Keratinocyte (primary cell): ENCODE measurements at regions not wholly inside any gene's neighbourhood (a gene's known extent, or its start where the extent isn't known, plus 50 kb on each side); places are given as distances from the start of the nearest gene placed in this dataset.

Source experiments
- CTCF ChIP-seq, 3 experiments: IDR thresholded peaks in 1 of 3; conservative IDR thresholded peaks in 1 of 3; optimal IDR thresholded peaks in 1 of 3; 2 replicates in 2 of 3; 3 replicates in 1 of 3; pipeline versions ENCODE3 to v1.5.1; 2011; ENCODE audit warnings: low read length in 3 of 3, mild to moderate bottlenecking in 3 of 3, moderate library complexity in 2 of 3, control low read depth in 1 of 3, inconsistent platforms in 1 of 3; ENCODE audit not compliant: insufficient read depth in 2 of 3; ENCODE audit errors: extremely low read depth in 1 of 3
- EZH2 ChIP-seq: IDR thresholded peaks from one replicate; pipeline ENCODE4 v1.6.1; 2012; ENCODE audit warnings: inconsistent platforms, mild to moderate bottlenecking, low read length, moderate library complexity

- TF ChIP-seq EZH2, result no peak
- no peak for TF ChIP-seq CTCF (optimal IDR thresholded peaks at IDR 0.05 in 1 of 3, IDR thresholded peaks at IDR 0.05 in 1 of 3, conservative IDR thresholded peaks at IDR 0.05 in 1 of 3; ENCODE audit: extremely low read depth in 1 of 3, insufficient read depth in 2 of 3, low read length in 3 of 3)
Measured at GRCh38 chr3:106821801-106822200, 555.4 kb upstream of the CCDC54 start.
